ENCODE measurements at regions not wholly inside any gene's neighbourhood (a gene's known extent, or its start where the extent isn't known, plus 50 kb on each side); places are given as distances from the start of the nearest gene placed in this dataset.
A peak's percentile ranks its signal among the peaks of the same experiment; 100 is the strongest.

- ChIA-PET POLR2A (no interaction called here), CTCF (interaction anchor here (0.7 to 3.3 kb wide), 17 partner anchors 9 to 273 kb away, joined by 3 to 22 read pairs (median 4); no protein-coding TSS in a partner anchor)
- no peak overlapping the region for H3K27ac Mint-ChIP-seq
- no peaks in the 10 kb centered on the region for H3K27me3 Mint-ChIP-seq (ENCODE audit: low read depth)
- peaks cover 17% of the 10 kb centered on the region for H3K9me3 Mint-ChIP-seq
- H3K36me3 Mint-ChIP-seq = peaks cover 9% of the 10 kb centered on the region
- ATAC-seq = peak; percentile 94
- peak; percentile 88 for DNase-seq (ENCODE audit: low spot score)
- peaks cover 5% of the 10 kb centered on the region for H3K4me1 Mint-ChIP-seq
- no peak overlapping the region for H3K4me3 Mint-ChIP-seq
- TF ChIP-seq CTCF (IDR thresholded peaks at IDR 0.05) (peak; percentile 71), PRRX2 (CRISPR knock-in tag; IDR thresholded peaks at IDR 0.05) (no peak), PRDM15 (CRISPR knock-in tag; IDR thresholded peaks at IDR 0.05) (no peak), IRF1 (CRISPR knock-in tag; IDR thresholded peaks at IDR 0.05) (no peak), AFF4 (CRISPR knock-in tag; IDR thresholded peaks at IDR 0.05; ENCODE audit: borderline replicate concordance) (no peak), FOXJ3 (CRISPR knock-in tag; IDR thresholded peaks at IDR 0.05; ENCODE audit: borderline replicate concordance) (no peak), ZNF281 (CRISPR knock-in tag; IDR thresholded peaks at IDR 0.05) (no peak), ZSCAN18 (CRISPR knock-in tag; IDR thresholded peaks at IDR 0.05) (0 out of 2 replicates have a peak, but pooled peaks have one; percentile 28), ELF4 (CRISPR knock-in tag; IDR thresholded peaks at IDR 0.05; ENCODE audit: low read depth) (no peak), GABPB1 (CRISPR knock-in tag; IDR thresholded peaks at IDR 0.05) (no peak)
Measured at GRCh38 chr3:70120357-70120966, 120.9 kb downstream of the SAMMSON start.

Data from WTC11 (cell line).